ENCODE measurements at regions not wholly inside any gene's neighbourhood (a gene's known extent, or its start where the extent isn't known, plus 50 kb on each side); places are given as distances from the start of the nearest gene placed in this dataset.

GRCh38 chr6:23323897-23324296 lies 754.5 kb downstream of the HDGFL1 start:
- no peak for TF ChIP-seq CTCF (IDR thresholded peaks at IDR 0.05)
- no peaks in the 10 kb centered on the region for H3K36me3 ChIP-seq
- DNase-seq, result no peak
- no peak overlapping the region for H3K4me3 ChIP-seq
- no peak overlapping the region for H3K9ac ChIP-seq (ENCODE audit: low read depth in 2 of 2, low read length in 2 of 2)
- H3K4me1 ChIP-seq, result no peaks in the 10 kb centered on the region
- H3K9me3 ChIP-seq, result no peaks in the 10 kb centered on the region
- H3K27ac ChIP-seq, result no peak overlapping the region
- intact Hi-C loops (cut with DNase I), result no loop called here
- H3K27me3 ChIP-seq, result no peaks in the 10 kb centered on the region

- no peak overlapping the region for H3K9ac ChIP-seq (ENCODE audit: low read depth in 2 of 2, low read length in 2 of 2)
- no peak for TF ChIP-seq CTCF (IDR thresholded peaks at IDR 0.05)
- no peak overlapping the region for H3K27ac ChIP-seq
- H3K36me3 ChIP-seq, result no peaks in the 10 kb centered on the region
- DNase-seq, result no peak
- H3K4me1 ChIP-seq, result no peaks in the 10 kb centered on the region
- intact Hi-C loops (cut with DNase I), result no loop called here
- H3K4me3 ChIP-seq, result no peak overlapping the region
- no peaks in the 10 kb centered on the region for H3K9me3 ChIP-seq
- no peaks in the 10 kb centered on the region for H3K27me3 ChIP-seq
Measured at GRCh38 chr6:23325065-23325464, 755.7 kb downstream of the HDGFL1 start.

- intact Hi-C loops (cut with DNase I), result no loop called here
- TF ChIP-seq CTCF (IDR thresholded peaks at IDR 0.05), result no peak
- Histone ChIP-seq H3K36me3 (no peaks in the 10 kb centered on the region), H3K9me3 (no peaks in the 10 kb centered on the region), H3K27me3 (no peaks in the 10 kb centered on the region), H3K27ac (no peak overlapping the region), H3K4me1 (no peaks in the 10 kb centered on the region), H3K4me3 (no peak overlapping the region), H3K9ac (ENCODE audit: low read depth in 2 of 2, low read length in 2 of 2) (no peak overlapping the region)
- DNase-seq, result no peak
Measured at GRCh38 chr6:23327621-23328020, 758.3 kb downstream of the HDGFL1 start.

- Histone ChIP-seq H3K9ac (ENCODE audit: low read depth in 2 of 2, low read length in 2 of 2) (no peak overlapping the region), H3K36me3 (no peaks in the 10 kb centered on the region), H3K9me3 (no peaks in the 10 kb centered on the region), H3K27ac (no peak overlapping the region), H3K4me3 (no peak overlapping the region), H3K27me3 (no peaks in the 10 kb centered on the region), H3K4me1 (no peaks in the 10 kb centered on the region)
- intact Hi-C loops (cut with DNase I), result no loop called here
- no peak for DNase-seq
- no peak for TF ChIP-seq CTCF (IDR thresholded peaks at IDR 0.05)
Measured at GRCh38 chr6:23329086-23329485, 759.7 kb downstream of the HDGFL1 start.

GRCh38 chr6:23330632-23331031 lies 761.3 kb downstream of the HDGFL1 start:
- intact Hi-C loops (cut with DNase I), result no loop called here
- H3K27ac ChIP-seq, result no peak overlapping the region
- no peaks in the 10 kb centered on the region for H3K36me3 ChIP-seq
- no peak overlapping the region for H3K9ac ChIP-seq (ENCODE audit: low read depth in 2 of 2, low read length in 2 of 2)
- DNase-seq, result no peak
- H3K4me3 ChIP-seq, result no peak overlapping the region
- H3K9me3 ChIP-seq, result no peaks in the 10 kb centered on the region
- no peaks in the 10 kb centered on the region for H3K27me3 ChIP-seq
- TF ChIP-seq CTCF (IDR thresholded peaks at IDR 0.05), result no peak
- H3K4me1 ChIP-seq, result no peaks in the 10 kb centered on the region

- no peak overlapping the region for H3K4me3 ChIP-seq
- no peak overlapping the region for H3K27ac ChIP-seq
- H3K4me1 ChIP-seq, result no peaks in the 10 kb centered on the region
- no peaks in the 10 kb centered on the region for H3K9me3 ChIP-seq
- no peak for DNase-seq
- no peak overlapping the region for H3K9ac ChIP-seq (ENCODE audit: low read depth in 2 of 2, low read length in 2 of 2)
- intact Hi-C loops (cut with DNase I), result no loop called here
- no peak for TF ChIP-seq CTCF (IDR thresholded peaks at IDR 0.05)
- no peaks in the 10 kb centered on the region for H3K27me3 ChIP-seq
- no peaks in the 10 kb centered on the region for H3K36me3 ChIP-seq
Measured at GRCh38 chr6:23334360-23334759, 765.0 kb downstream of the HDGFL1 start.
